Caco-2 (cell line): ENCODE measurements at regions not wholly inside any gene's neighbourhood (a gene's known extent, or its start where the extent isn't known, plus 50 kb on each side); places are given as distances from the start of the nearest gene placed in this dataset.

Experiments
- BruUV-seq: library from RNA; stranded (reverse); fragments of 400-500 nt; replicated peaks from 2 replicates; lab custom pipeline; 2021; lab: Mats Ljungman, UMichigan
- CTCF ChIA-PET: fragments of 300-600 bp; sonication (Branson Sonifier 250); formaldehyde crosslinking; loops from one replicate; lab custom pipeline; 2022; ENCODE audit warnings: antibody characterized with exemption; lab: Charles Lee
- POLR2A ChIA-PET: fragments of 300-600 bp; sonication (Branson Sonifier 250); formaldehyde crosslinking; loops from one replicate; lab custom pipeline; 2022; ENCODE audit warnings: antibody characterized with exemption; lab: Charles Lee
- DNase-seq, 2 experiments: peaks; one replicate each; pipeline versions ENCODE4 v3.0.0 to v3.0.0-alpha.2; 2020 to 2022
- H3K27me3 ChIP-seq: replicated peaks from 2 replicates; pipeline ENCODE4 v1.6.0; 2011; ENCODE audit warnings: low read length; ENCODE audit not compliant: control insufficient read depth, insufficient read depth
- H3K36me3 ChIP-seq: 2 replicates; pipeline ENCODE4 v1.5.1; 2011; ENCODE audit warnings: low read length; ENCODE audit not compliant: control insufficient read depth, insufficient read depth
- H3K4me1 ChIP-seq: fragments of 250-450 bp; sonication (Bioruptor Pico); 2 replicates; pipeline ENCODE4 v1.5.1; 2020; ENCODE audit warnings: mild to moderate bottlenecking
- H3K4me3 ChIP-seq: 2 replicates; pipeline ENCODE4 v1.5.1; 2011; ENCODE audit warnings: low read depth, mild to moderate bottlenecking, control low read depth, low read length
- H3K9me3 ChIP-seq: fragments of 250-450 bp; sonication (Bioruptor Pico); 2 replicates; pipeline ENCODE4 v1.5.1; 2020; ENCODE audit warnings: mild to moderate bottlenecking, moderate library complexity
- H3K27ac Mint-ChIP-seq: one replicate; pipeline ENCODE4 v1.8.0; 2022; ENCODE audit warnings: mixed read lengths; ENCODE audit not compliant: unreplicated experiment
- H3K27me3 Mint-ChIP-seq: one replicate; pipeline ENCODE4 v1.8.0; 2022; ENCODE audit warnings: mixed read lengths; ENCODE audit not compliant: insufficient read depth, unreplicated experiment
- H3K36me3 Mint-ChIP-seq: one replicate; pipeline ENCODE4 v1.8.0; 2022; ENCODE audit warnings: mild to moderate bottlenecking, mixed read lengths; ENCODE audit not compliant: insufficient read depth, unreplicated experiment
- H3K4me1 Mint-ChIP-seq: one replicate; pipeline ENCODE4 v1.8.0; 2022; ENCODE audit warnings: low read depth, mixed read lengths; ENCODE audit not compliant: unreplicated experiment
- H3K4me3 Mint-ChIP-seq: one replicate; pipeline ENCODE4 v1.8.0; 2022; ENCODE audit warnings: mild to moderate bottlenecking, moderate library complexity, mixed read lengths; ENCODE audit not compliant: unreplicated experiment
- H3K9me3 Mint-ChIP-seq: one replicate; pipeline ENCODE4 v1.8.0; 2022; ENCODE audit warnings: mixed read lengths; ENCODE audit not compliant: unreplicated experiment
- CTCF ChIP-seq, 2 experiments: fragments of 200-600 bp in 1 of 2; IDR thresholded peaks; 1 replicate in 1 of 2; 2 replicates in 1 of 2; pipeline versions ENCODE4 v1.5.1 to v1.8.0; 2011 to 2022; ENCODE audit warnings: antibody characterized with exemption in 1 of 2, control low read depth in 1 of 2, inconsistent platforms in 1 of 2, low read depth in 1 of 2, low read length in 1 of 2, mild to moderate bottlenecking in 1 of 2, moderate library complexity in 1 of 2; ENCODE audit not compliant: insufficient read depth in 1 of 2, severe bottlenecking in 1 of 2, unreplicated experiment in 1 of 2
- intact Hi-C: fragments of 100-400 bp; cut with micrococcal nuclease; formaldehyde crosslinking; loops from one replicate; pipeline ENCODE4 v1.10.0; 2022; ENCODE audit not compliant: unreplicated experiment

- H3K4me3 ChIP-seq: no peak overlapping the region
- BruUV-seq: no TSS peak
These were observed 198.1 kb upstream of the TBX3 start for GRCh38 chr12:114882083-114882482.

GRCh38 chr12:114879354-114879753 lies 195.4 kb upstream of the TBX3 start:
- Mint-ChIP-seq H3K4me1 (peaks cover 11% of the 10 kb centered on the region), H3K27ac (no peak overlapping the region)
- intact Hi-C loops: no loop called here

More at GRCh38 chr12:114882083-114882482, 198.1 kb upstream of the TBX3 start:
- CTCF ChIA-PET: no interaction called here
- Mint-ChIP-seq H3K27ac (no peak overlapping the region), H3K9me3 (no peaks in the 10 kb centered on the region), H3K36me3 (no peaks in the 10 kb centered on the region), H3K4me1 (peaks cover 11% of the 10 kb centered on the region), H3K4me3 (no peak overlapping the region), H3K27me3 (no peaks in the 10 kb centered on the region)
- H3K9me3 ChIP-seq: no peaks in the 10 kb centered on the region
- no peaks in the 10 kb centered on the region for H3K27me3 ChIP-seq
- H3K4me1 ChIP-seq: 0 out of 2 replicates have a peak, but pooled peaks cover 7% of the 10 kb centered on the region
- POLR2A ChIA-PET: no interaction called here
- H3K36me3 ChIP-seq: no peaks in the 10 kb centered on the region
- DNase-seq: no peak
- no peak for TF ChIP-seq CTCF (IDR thresholded peaks at IDR 0.05; ENCODE audit: insufficient read depth in 1 of 2, low read depth in 1 of 2, low read length in 1 of 2, severe bottlenecking in 1 of 2, unreplicated experiment in 1 of 2)
- intact Hi-C loops: no loop called here

GRCh38 chr12:114878781-114879180 lies 194.8 kb upstream of the TBX3 start:
- H3K36me3 ChIP-seq: no peaks in the 10 kb centered on the region
- H3K4me3 Mint-ChIP-seq: no peak overlapping the region
- H3K27me3 Mint-ChIP-seq: no peaks in the 10 kb centered on the region
- intact Hi-C loops: no loop called here
- DNase-seq: peak in 1 of 2 experiments; percentile 45
- H3K9me3 ChIP-seq: no peaks in the 10 kb centered on the region
- H3K36me3 Mint-ChIP-seq: no peaks in the 10 kb centered on the region
- no peaks in the 10 kb centered on the region for H3K27me3 ChIP-seq
- BruUV-seq: no TSS peak
- CTCF ChIA-PET: no interaction called here
- no peak for TF ChIP-seq CTCF (IDR thresholded peaks at IDR 0.05; ENCODE audit: insufficient read depth in 1 of 2, low read depth in 1 of 2, low read length in 1 of 2, severe bottlenecking in 1 of 2, unreplicated experiment in 1 of 2)
- peaks cover 11% of the 10 kb centered on the region for H3K4me1 Mint-ChIP-seq
- H3K4me3 ChIP-seq: no peak overlapping the region
- POLR2A ChIA-PET: no interaction called here
- no peak overlapping the region for H3K27ac Mint-ChIP-seq
- H3K4me1 ChIP-seq: 0 out of 2 replicates have a peak, but pooled peaks cover 7% of the 10 kb centered on the region
- no peaks in the 10 kb centered on the region for H3K9me3 Mint-ChIP-seq

More at GRCh38 chr12:114879354-114879753, 195.4 kb upstream of the TBX3 start:
- no peaks in the 10 kb centered on the region for H3K9me3 Mint-ChIP-seq
- DNase-seq: no peak
- no TSS peak for BruUV-seq
- no peaks in the 10 kb centered on the region for H3K27me3 ChIP-seq
- H3K4me3 ChIP-seq: no peak overlapping the region
- no peaks in the 10 kb centered on the region for H3K36me3 ChIP-seq
- TF ChIP-seq CTCF (IDR thresholded peaks at IDR 0.05; ENCODE audit: insufficient read depth in 1 of 2, low read depth in 1 of 2, low read length in 1 of 2, severe bottlenecking in 1 of 2, unreplicated experiment in 1 of 2): no peak
- ChIA-PET CTCF (no interaction called here), POLR2A (no interaction called here)
- H3K36me3 Mint-ChIP-seq: no peaks in the 10 kb centered on the region
- H3K27me3 Mint-ChIP-seq: no peaks in the 10 kb centered on the region
- no peaks in the 10 kb centered on the region for H3K9me3 ChIP-seq
- H3K4me1 ChIP-seq: 0 out of 2 replicates have a peak, but pooled peaks cover 7% of the 10 kb centered on the region
- H3K4me3 Mint-ChIP-seq: no peak overlapping the region
